HG03442 (cell line): ENCODE measurements at regions not wholly inside any gene's neighbourhood (a gene's known extent, or its start where the extent isn't known, plus 50 kb on each side); places are given as distances from the start of the nearest gene placed in this dataset.
"Not testable (repeated sequence)": the region's sequence is repeated elsewhere in the genome, so short reads cannot be mapped to it uniquely, and the experiment has no call there.

Experiments
- ATAC-seq: cut with Tn5 transposase; IDR thresholded peaks from one replicate; pipeline ENCODE4 v1.9.1; 2021; ENCODE audit warnings: mild to moderate bottlenecking, moderate library complexity; ENCODE audit not compliant: unreplicated experiment

GRCh38 chr11:28842716-28843115 is 734.5 kb downstream of the METTL15 start:
- no peak for ATAC-seq

- no peak for ATAC-seq
These were observed 730.6 kb downstream of the METTL15 start for GRCh38 chr11:28838741-28839140.

- ATAC-seq: no peak
These were observed 729.4 kb downstream of the METTL15 start for GRCh38 chr11:28837599-28837998.

GRCh38 chr11:28836285-28837081 is 728.3 kb downstream of the METTL15 start:
- no peak for ATAC-seq

GRCh38 chr11:28835790-28836189 is 727.6 kb downstream of the METTL15 start:
- ATAC-seq: no peak

- ATAC-seq: no peak
These were observed 727.1 kb downstream of the METTL15 start for GRCh38 chr11:28835317-28835716.

- ATAC-seq: no peak
These were observed 726.7 kb downstream of the METTL15 start for GRCh38 chr11:28834877-28835276.

- no peak for ATAC-seq
These were observed 725.5 kb downstream of the METTL15 start for GRCh38 chr11:28833670-28834069.

GRCh38 chr11:28833169-28833568 is 725.0 kb downstream of the METTL15 start:
- no peak for ATAC-seq

- ATAC-seq: no peak
These were observed 718.6 kb downstream of the METTL15 start for GRCh38 chr11:28826807-28827206.

- no peak for ATAC-seq
These were observed 714.4 kb downstream of the METTL15 start for GRCh38 chr11:28822576-28822975.

GRCh38 chr11:28820296-28820989 is 712.3 kb downstream of the METTL15 start:
- ATAC-seq: no peak

GRCh38 chr11:28819741-28820140 is 711.6 kb downstream of the METTL15 start:
- ATAC-seq: no peak

GRCh38 chr11:28815110-28815509 is 706.9 kb downstream of the METTL15 start:
- ATAC-seq: no peak

GRCh38 chr11:28808771-28809170 is 700.6 kb downstream of the METTL15 start:
- ATAC-seq: no peak

GRCh38 chr11:28799316-28799715 is 691.1 kb downstream of the METTL15 start:
- ATAC-seq: no peak

- ATAC-seq: no peak
These were observed 690.1 kb downstream of the METTL15 start for GRCh38 chr11:28798286-28798685.

GRCh38 chr11:28797536-28797935 is 689.3 kb downstream of the METTL15 start:
- ATAC-seq: no peak

GRCh38 chr11:28794405-28794804 is 686.2 kb downstream of the METTL15 start:
- no peak for ATAC-seq

GRCh38 chr11:28793282-28793738 is 685.1 kb downstream of the METTL15 start:
- ATAC-seq: no peak

- no peak for ATAC-seq
These were observed 684.7 kb downstream of the METTL15 start for GRCh38 chr11:28792856-28793255.

- not testable (repeated sequence) for ATAC-seq
These were observed 679.7 kb downstream of the METTL15 start for GRCh38 chr11:28787897-28788296.
